GM19452 (cell line): ENCODE measurements at regions not wholly inside any gene's neighbourhood (a gene's known extent, or its start where the extent isn't known, plus 50 kb on each side); places are given as distances from the start of the nearest gene placed in this dataset.

Experiments used
- ATAC-seq: cut with Tn5 transposase; IDR thresholded peaks from one replicate; pipeline ENCODE4 v1.9.1; 2021; ENCODE audit not compliant: unreplicated experiment

GRCh38 chr2:88832311-88832991, 141.0 kb downstream of the RPIA start:
- ATAC-seq, result peak; percentile 48

GRCh38 chr2:88832992-88833389, 141.5 kb downstream of the RPIA start:
- ATAC-seq, result no peak

GRCh38 chr2:88834376-88834775, 142.9 kb downstream of the RPIA start:
- ATAC-seq, result no peak

GRCh38 chr2:88834866-88835265, 143.4 kb downstream of the RPIA start:
- no peak for ATAC-seq

- no peak for ATAC-seq
Observed at GRCh38 chr2:88835726-88836125, 144.3 kb downstream of the RPIA start.

- ATAC-seq, result no peak
Observed at GRCh38 chr2:88836351-88836750, 144.9 kb downstream of the RPIA start.

- ATAC-seq, result no peak
Observed at GRCh38 chr2:88837511-88838160, 146.2 kb downstream of the RPIA start.

- ATAC-seq, result peak; percentile 83
Observed at GRCh38 chr2:88838165-88838635, 146.7 kb downstream of the RPIA start.

- ATAC-seq, result no peak
Observed at GRCh38 chr2:88841224-88841929, 149.9 kb downstream of the RPIA start.

GRCh38 chr2:88842656-88843460, 151.4 kb downstream of the RPIA start:
- ATAC-seq, result no peak

- ATAC-seq, result no peak
Observed at GRCh38 chr2:88843651-88844050, 152.2 kb downstream of the RPIA start.

- ATAC-seq, result no peak
Observed at GRCh38 chr2:88844960-88845359, 153.5 kb downstream of the RPIA start.

GRCh38 chr2:88845772-88846661, 154.5 kb downstream of the RPIA start:
- peak; percentile 88 for ATAC-seq

GRCh38 chr2:88852753-88853402, 161.4 kb downstream of the RPIA start:
- no peak for ATAC-seq

- no peak for ATAC-seq
Observed at GRCh38 chr2:88853403-88853790, 161.9 kb downstream of the RPIA start.

GRCh38 chr2:88854528-88854927, 163.1 kb downstream of the RPIA start:
- no peak for ATAC-seq

- ATAC-seq, result peak; percentile 35
Observed at GRCh38 chr2:88855620-88856408, 164.3 kb downstream of the RPIA start.

GRCh38 chr2:88856409-88857135, 165.1 kb downstream of the RPIA start:
- ATAC-seq, result peak; percentile 7
